Upper lobe of left lung (tissue), 6 donors: ENCODE measurements at regions not wholly inside any gene's neighbourhood (a gene's known extent, or its start where the extent isn't known, plus 50 kb on each side); places are given as distances from the start of the nearest gene placed in this dataset.

Experiments used
- ATAC-seq, 2 donors: fragments of 200-7000 bp; cut with Tn5 transposase; one replicate each; pipeline ENCODE4 v1.9.1; 2022; ENCODE audit warnings: mild to moderate bottlenecking in 2 of 2, moderate library complexity in 2 of 2; ENCODE audit not compliant: low FRiP score in 2 of 2
- DNase-seq, 2 donors: peaks; one replicate each; pipeline ENCODE4 v3.0.0-alpha.2; 2019 to 2020
- H3K27ac ChIP-seq, 4 donors: fragments of 200-600 bp; sonication (generic); one replicate each; pipeline ENCODE4 v1.5.1; 2016 to 2019
- H3K27me3 ChIP-seq, 4 donors: fragments of 200-600 bp; sonication (generic); one replicate each; pipeline ENCODE4 v1.5.1; 2017 to 2019
- H3K36me3 ChIP-seq, 4 donors: fragments of 200-600 bp; sonication (generic); one replicate each; pipeline ENCODE4 v1.5.1; 2016 to 2019
- H3K4me1 ChIP-seq, 4 donors: fragments of 200-600 bp; sonication (generic); one replicate each; pipeline ENCODE4 v1.5.1; 2018 to 2019
- H3K4me3 ChIP-seq, 4 donors: fragments of 200-600 bp; sonication (generic); one replicate each; pipeline ENCODE4 v1.5.1; 2017 to 2019; ENCODE audit warnings: mild to moderate bottlenecking in 2 of 4, moderate library complexity in 1 of 4
- H3K9me3 ChIP-seq, 4 donors: fragments of 200-600 bp; sonication (generic); one replicate each; pipeline ENCODE4 v1.5.1; 2018 to 2019
- CTCF ChIP-seq, 6 experiments: fragments of 450-650 bp in 4 of 6; fragments of 200-600 bp in 2 of 6; sonication (generic) in 2 of 6; IDR thresholded peaks; one replicate each; pipeline ENCODE4 v1.5.1; 2016 to 2019; ENCODE audit warnings: antibody characterized with exemption in 6 of 6
- EP300 ChIP-seq, 4 donors: sonication (generic); formaldehyde crosslinking; IDR thresholded peaks; one replicate each; pipeline ENCODE4 v1.5.1; 2017; ENCODE audit warnings: antibody characterized with exemption in 4 of 4, control low read depth in 2 of 4
- POLR2A ChIP-seq, 4 donors: fragments of 450-650 bp; IDR thresholded peaks; one replicate each; pipeline ENCODE4 v1.5.1; 2016 to 2017; ENCODE audit warnings: antibody characterized with exemption in 4 of 4, mild to moderate bottlenecking in 2 of 4
- POLR2AphosphoS5 ChIP-seq, 2 donors: sonication (generic); formaldehyde crosslinking; IDR thresholded peaks; one replicate each; pipeline ENCODE4 v1.5.1; 2017; ENCODE audit warnings: antibody characterized with exemption in 2 of 2
- WGBS, 2 donors: methylation state at CpG; one replicate each; pipeline ENCODE4 v1.1.5; 2017 to 2018; 5-methylcytosine and 5-hydroxymethylcytosine counted together
- donor health status: DM: no; HTN: no; CAD: no; lungs with moderate emphysema.
- donor health status: DM: no; HTN: yes; CAD: no; lungs with severe emphysema.

- ATAC-seq (no peak), DNase-seq (no peak)
- no peaks in the 10 kb centered on the region for H3K36me3 ChIP-seq
- no peaks in the 10 kb centered on the region for H3K4me1 ChIP-seq
- H3K4me3 ChIP-seq = no peak overlapping the region
- no peak overlapping the region for H3K27ac ChIP-seq
- TF ChIP-seq POLR2A (IDR thresholded peaks at IDR 0.05) (no peak), CTCF (IDR thresholded peaks at IDR 0.05) (no peak), POLR2AphosphoS5 (IDR thresholded peaks at IDR 0.05) (no peak), EP300 (IDR thresholded peaks at IDR 0.05) (no peak)
- H3K27me3 ChIP-seq = no peaks in the 10 kb centered on the region
- WGBS, 2 donors = 80 to 83% methylated on average over 1 of the region's 1 CpG
- H3K9me3 ChIP-seq = no peaks in the 10 kb centered on the region
Measured at GRCh38 chr18:50453014-50453680, 78.3 kb downstream of the SKA1 start.

GRCh38 chr18:50453732-50454131 lies 78.9 kb downstream of the SKA1 start:
- TF ChIP-seq EP300 (IDR thresholded peaks at IDR 0.05) = no peak
- Histone ChIP-seq H3K27me3 (no peaks in the 10 kb centered on the region), H3K36me3 (no peaks in the 10 kb centered on the region), H3K4me1 (no peaks in the 10 kb centered on the region), H3K9me3 (no peaks in the 10 kb centered on the region), H3K27ac (no peak overlapping the region), H3K4me3 (no peak overlapping the region)
- WGBS, 2 donors = 85 to 88% methylated on average over 4 of the region's 4 CpGs
- no peak for ATAC-seq
- DNase-seq = no peak

- H3K4me3 ChIP-seq = no peak overlapping the region
- TF ChIP-seq EP300 (IDR thresholded peaks at IDR 0.05) = no peak
- no peak for TF ChIP-seq POLR2A (IDR thresholded peaks at IDR 0.05)
- no peak for TF ChIP-seq POLR2AphosphoS5 (IDR thresholded peaks at IDR 0.05)
- no peak for TF ChIP-seq CTCF (IDR thresholded peaks at IDR 0.05)
- ATAC-seq (no peak), DNase-seq (no peak)
- H3K9me3 ChIP-seq = no peaks in the 10 kb centered on the region
- H3K27me3 ChIP-seq = no peaks in the 10 kb centered on the region
- WGBS, 2 donors = 64 to 78% methylated on average over 9 to 10 of the region's 10 CpGs
- no peaks in the 10 kb centered on the region for H3K4me1 ChIP-seq
- no peak overlapping the region for H3K27ac ChIP-seq
- no peaks in the 10 kb centered on the region for H3K36me3 ChIP-seq
Measured at GRCh38 chr18:50454387-50454988, 79.6 kb downstream of the SKA1 start.

- no peak for TF ChIP-seq POLR2A (IDR thresholded peaks at IDR 0.05)
- no peak for TF ChIP-seq EP300 (IDR thresholded peaks at IDR 0.05)
- no peak for TF ChIP-seq POLR2AphosphoS5 (IDR thresholded peaks at IDR 0.05)
- no peak for TF ChIP-seq CTCF (IDR thresholded peaks at IDR 0.05)
- 86 to 89% methylated on average over 4 of the region's 4 CpGs for WGBS, 2 donors
Measured at GRCh38 chr18:50456285-50456684, 81.4 kb downstream of the SKA1 start.

GRCh38 chr18:50457639-50458038 lies 82.8 kb downstream of the SKA1 start:
- ATAC-seq = no peak
- Histone ChIP-seq H3K4me3 (no peak overlapping the region), H3K9me3 (no peaks in the 10 kb centered on the region), H3K27ac (no peak overlapping the region), H3K4me1 (no peaks in the 10 kb centered on the region), H3K36me3 (no peaks in the 10 kb centered on the region), H3K27me3 (no peaks in the 10 kb centered on the region)
- TF ChIP-seq CTCF (IDR thresholded peaks at IDR 0.05) (no peak), EP300 (IDR thresholded peaks at IDR 0.05) (no peak), POLR2A (IDR thresholded peaks at IDR 0.05) (no peak), POLR2AphosphoS5 (IDR thresholded peaks at IDR 0.05) (no peak)
- no peak for DNase-seq
- 87% methylated on average over 2 of the region's 2 CpGs; no CpG with 5 or more reads in 1 of the 2 donors for WGBS, 2 donors

More at GRCh38 chr18:50456285-50456684, 81.4 kb downstream of the SKA1 start:
- Histone ChIP-seq H3K4me3 (no peak overlapping the region), H3K27me3 (no peaks in the 10 kb centered on the region), H3K27ac (no peak overlapping the region), H3K4me1 (no peaks in the 10 kb centered on the region), H3K36me3 (no peaks in the 10 kb centered on the region), H3K9me3 (no peaks in the 10 kb centered on the region)
- DNase-seq (no peak), ATAC-seq (no peak)
